Hepatocyte (in vitro differentiated cells): ENCODE measurements at regions not wholly inside any gene's neighbourhood (a gene's known extent, or its start where the extent isn't known, plus 50 kb on each side); places are given as distances from the start of the nearest gene placed in this dataset.

Source experiments
- DNase-seq: peaks from one replicate; pipeline ENCODE4 v3.0.0-alpha.2; 2016; ENCODE audit warnings: low spot score
- H2AFZ ChIP-seq: fragments of 200-600 bp; sonication (generic); 2 replicates; pipeline ENCODE4 v1.6.0; 2016; ENCODE audit warnings: antibody characterized with exemption, mild to moderate bottlenecking
- H3K27ac ChIP-seq: fragments of 200-600 bp; sonication (generic); 2 replicates; pipeline ENCODE4 v1.5.1; 2016; ENCODE audit warnings: mild to moderate bottlenecking
- H3K27me3 ChIP-seq: fragments of 200-600 bp; sonication (generic); 2 replicates; pipeline ENCODE4 v1.6.1; 2016
- H3K36me3 ChIP-seq: fragments of 200-600 bp; sonication (generic); replicated peaks from 2 replicates; pipeline ENCODE4 v1.5.1; 2016; ENCODE audit warnings: low read depth; ENCODE audit not compliant: insufficient read depth
- H3K4me1 ChIP-seq: fragments of 200-600 bp; sonication (generic); 2 replicates; pipeline ENCODE4 v1.5.1; 2016; ENCODE audit warnings: mild to moderate bottlenecking, moderate library complexity; ENCODE audit not compliant: insufficient read depth
- H3K4me2 ChIP-seq: fragments of 200-600 bp; sonication (generic); 2 replicates; pipeline ENCODE4 v1.6.0; 2016
- H3K4me3 ChIP-seq: fragments of 200-600 bp; sonication (generic); 2 replicates; pipeline ENCODE4 v1.5.1; 2016; ENCODE audit warnings: mild to moderate bottlenecking
- H3K79me2 ChIP-seq: fragments of 200-600 bp; sonication (generic); 2 replicates; pipeline ENCODE4 v1.6.0; 2017; ENCODE audit warnings: mild to moderate bottlenecking
- H3K9me2 ChIP-seq: fragments of 200-600 bp; sonication (generic); replicated peaks from 2 replicates; pipeline ENCODE4 v1.6.0; 2017; ENCODE audit warnings: mild to moderate bottlenecking; ENCODE audit not compliant: insufficient read depth
- H3K9me3 ChIP-seq: fragments of 200-600 bp; sonication (generic); 2 replicates; pipeline ENCODE4 v1.5.1; 2016; ENCODE audit warnings: low read depth, mild to moderate bottlenecking
- H4K20me1 ChIP-seq: fragments of 200-600 bp; sonication (generic); 2 replicates; pipeline ENCODE4 v1.6.0; 2016; ENCODE audit warnings: mild to moderate bottlenecking; ENCODE audit not compliant: insufficient read depth, poor library complexity, severe bottlenecking
- EZH2 ChIP-seq: fragments of 200-600 bp; sonication (generic); IDR thresholded peaks from 2 replicates; pipeline ENCODE4 v1.6.1; 2016; ENCODE audit warnings: antibody characterized with exemption, mild to moderate bottlenecking, borderline replicate concordance
- EZH2phosphoT487 ChIP-seq: fragments of 200-600 bp; sonication (generic); IDR thresholded peaks from one replicate; pipeline ENCODE4 v1.6.1; 2018; ENCODE audit warnings: antibody characterized with exemption, mild to moderate bottlenecking, low read depth, moderate library complexity; ENCODE audit not compliant: unreplicated experiment, severe bottlenecking
- WGBS: methylation state at CpG from one replicate; pipeline ENCODE4 v1.1.6; 2016; ENCODE audit warnings: low lambda C conversion rate; ENCODE audit errors: missing lambda C conversion rate; 5-methylcytosine and 5-hydroxymethylcytosine counted together
- TF ChIP-seq, protein P1 (sequence below): fragments of 200-600 bp; sonication (generic); IDR thresholded peaks from 2 replicates; pipeline ENCODE4 v1.5.1; 2016; ENCODE audit warnings: antibody characterized with exemption, mild to moderate bottlenecking; ENCODE audit not compliant: poor library complexity

DNA sequence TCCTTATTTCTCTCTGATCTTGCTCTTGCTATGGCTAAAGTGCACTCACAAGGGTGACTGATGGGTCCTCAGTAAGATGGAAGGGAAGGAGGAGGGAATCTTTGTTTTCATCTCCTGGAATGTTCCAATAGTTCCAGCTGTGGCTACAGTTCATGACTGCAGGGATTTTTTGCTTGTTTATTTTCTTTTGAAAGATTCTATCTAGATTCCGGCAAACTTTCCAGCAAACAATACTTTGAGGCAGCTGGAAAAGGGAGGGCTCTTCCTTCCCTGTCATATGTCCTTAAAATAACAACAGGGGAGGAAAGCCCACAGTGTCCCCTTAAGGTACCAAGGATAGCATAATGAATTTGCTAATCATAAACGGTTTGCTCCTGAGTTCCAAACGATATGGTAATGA, 111.3 kb upstream of the SLC14A2 start:
- Histone ChIP-seq H3K36me3 (no peaks in the 10 kb centered on the region), H3K4me3 (no peak overlapping the region), H3K9me2 (no peaks in the 10 kb centered on the region), H3K27ac (no peak overlapping the region), H3K4me1 (peaks cover 4% of the 10 kb centered on the region), H3K27me3 (no peaks in the 10 kb centered on the region), H4K20me1 (no peaks in the 10 kb centered on the region), H3K9me3 (no peaks in the 10 kb centered on the region), H2AFZ (no peak overlapping the region), H3K4me2 (no peak overlapping the region), H3K79me2 (no peaks in the 10 kb centered on the region)
- 56% methylated on average over 3 of the region's 3 CpGs for WGBS
- no peak for DNase-seq
- no peak for TF ChIP-seq EZH2
- no peak for TF ChIP-seq EZH2phosphoT487
- TF ChIP-seq, protein P1, sequence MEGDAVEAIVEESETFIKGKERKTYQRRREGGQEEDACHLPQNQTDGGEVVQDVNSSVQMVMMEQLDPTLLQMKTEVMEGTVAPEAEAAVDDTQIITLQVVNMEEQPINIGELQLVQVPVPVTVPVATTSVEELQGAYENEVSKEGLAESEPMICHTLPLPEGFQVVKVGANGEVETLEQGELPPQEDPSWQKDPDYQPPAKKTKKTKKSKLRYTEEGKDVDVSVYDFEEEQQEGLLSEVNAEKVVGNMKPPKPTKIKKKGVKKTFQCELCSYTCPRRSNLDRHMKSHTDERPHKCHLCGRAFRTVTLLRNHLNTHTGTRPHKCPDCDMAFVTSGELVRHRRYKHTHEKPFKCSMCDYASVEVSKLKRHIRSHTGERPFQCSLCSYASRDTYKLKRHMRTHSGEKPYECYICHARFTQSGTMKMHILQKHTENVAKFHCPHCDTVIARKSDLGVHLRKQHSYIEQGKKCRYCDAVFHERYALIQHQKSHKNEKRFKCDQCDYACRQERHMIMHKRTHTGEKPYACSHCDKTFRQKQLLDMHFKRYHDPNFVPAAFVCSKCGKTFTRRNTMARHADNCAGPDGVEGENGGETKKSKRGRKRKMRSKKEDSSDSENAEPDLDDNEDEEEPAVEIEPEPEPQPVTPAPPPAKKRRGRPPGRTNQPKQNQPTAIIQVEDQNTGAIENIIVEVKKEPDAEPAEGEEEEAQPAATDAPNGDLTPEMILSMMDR: no peak

DNA sequence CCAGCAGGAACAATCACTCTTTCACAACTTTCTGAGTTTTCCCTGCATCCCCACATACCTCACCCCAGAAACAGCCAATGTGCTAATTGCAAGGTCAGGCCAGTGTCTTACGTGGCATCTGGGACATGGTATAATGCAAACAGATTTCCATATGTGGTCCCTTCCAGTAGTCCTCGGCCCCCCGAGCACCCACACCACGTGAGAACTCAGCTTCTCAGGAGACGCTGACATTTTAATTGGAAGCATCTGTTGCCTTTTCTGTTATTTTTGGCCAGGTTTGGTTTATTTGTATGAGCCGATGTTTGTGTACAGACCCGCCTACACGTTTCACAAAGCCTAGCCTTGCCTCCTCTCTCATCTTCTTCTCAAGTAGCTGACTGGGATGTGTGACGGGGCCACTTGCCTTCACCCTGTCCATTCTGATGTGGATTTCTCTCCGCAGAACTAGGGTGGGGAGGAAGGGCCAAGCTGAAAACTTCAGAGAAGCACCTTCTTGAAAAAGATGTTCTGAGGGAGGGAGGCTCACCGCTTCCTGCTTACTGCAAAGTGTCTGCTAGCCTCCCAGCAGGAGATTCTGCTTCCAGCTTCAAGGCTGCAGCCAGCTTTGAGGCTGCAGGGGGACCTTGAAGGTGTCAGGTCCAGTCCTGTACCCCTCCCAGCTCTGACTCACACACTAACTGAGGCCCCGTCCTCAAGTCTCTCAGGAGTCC, 109.6 kb upstream of the SLC14A2 start:
- Histone ChIP-seq H3K27ac (no peak overlapping the region), H2AFZ (no peak overlapping the region), H3K27me3 (no peaks in the 10 kb centered on the region), H3K9me3 (no peaks in the 10 kb centered on the region), H3K4me3 (no peak overlapping the region), H4K20me1 (no peaks in the 10 kb centered on the region), H3K79me2 (no peaks in the 10 kb centered on the region), H3K4me1 (peaks cover 4% of the 10 kb centered on the region), H3K4me2 (no peak overlapping the region), H3K9me2 (no peaks in the 10 kb centered on the region), H3K36me3 (no peaks in the 10 kb centered on the region)
- 63% methylated on average over 12 of the region's 12 CpGs for WGBS
- TF ChIP-seq EZH2phosphoT487: no peak
- no peak for TF ChIP-seq EZH2
- TF ChIP-seq, protein P1: no peak
- DNase-seq: no peak

DNA sequence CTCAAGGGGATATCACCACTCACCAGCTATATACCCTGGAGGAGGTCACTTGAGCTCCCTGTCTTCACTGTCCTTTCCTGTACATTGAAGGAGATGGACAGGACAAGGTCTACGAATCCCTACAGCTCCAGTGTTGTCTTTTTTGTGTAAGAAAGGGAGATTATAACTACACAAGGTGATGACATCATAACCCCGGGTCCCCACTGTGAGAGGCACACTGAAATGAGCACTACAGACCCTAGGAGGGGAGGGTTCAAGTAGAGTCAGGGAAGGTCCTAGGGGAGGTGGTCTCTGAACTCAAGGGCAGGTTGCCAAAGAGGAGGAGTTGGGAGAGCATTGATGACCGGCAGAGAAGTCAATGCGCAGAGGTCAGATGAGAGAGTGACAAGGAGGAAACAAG, 108.3 kb upstream of the SLC14A2 start:
- no peaks in the 10 kb centered on the region for H3K36me3 ChIP-seq
- H3K9me3 ChIP-seq: no peaks in the 10 kb centered on the region
- TF ChIP-seq, protein P1: no peak
- TF ChIP-seq EZH2phosphoT487 (no peak), EZH2 (no peak)
- no peaks in the 10 kb centered on the region for H3K9me2 ChIP-seq
- peaks cover 4% of the 10 kb centered on the region for H3K4me1 ChIP-seq
- WGBS: 98% methylated on average over 4 of the region's 4 CpGs
- no peaks in the 10 kb centered on the region for H3K27me3 ChIP-seq
- no peak overlapping the region for H3K4me2 ChIP-seq
- no peaks in the 10 kb centered on the region for H4K20me1 ChIP-seq
- no peak for DNase-seq
- no peak overlapping the region for H3K27ac ChIP-seq
- H3K79me2 ChIP-seq: no peaks in the 10 kb centered on the region
- no peak overlapping the region for H2AFZ ChIP-seq
- H3K4me3 ChIP-seq: no peak overlapping the region
